NCI-H2029 treated with DMSO at 0.1 percent for 48 hours (cell line): ENCODE measurements at regions not wholly inside any gene's neighbourhood (a gene's known extent, or its start where the extent isn't known, plus 50 kb on each side); places are given as distances from the start of the nearest gene placed in this dataset.
"Not testable (repeated sequence)": the region's sequence is repeated elsewhere in the genome, so short reads cannot be mapped to it uniquely, and the experiment has no call there.

ENCODE experiments used
- DNase-seq: peaks from one replicate; lab custom pipeline; 2025; lab: John Stamatoyannopoulos, UW

- no peak for DNase-seq
Measured at GRCh38 chr3:153552887-153553604, 391.0 kb downstream of the RAP2B start.

GRCh38 chr3:153553605-153553945 is 391.5 kb downstream of the RAP2B start:
- DNase-seq, result no peak

DNA sequence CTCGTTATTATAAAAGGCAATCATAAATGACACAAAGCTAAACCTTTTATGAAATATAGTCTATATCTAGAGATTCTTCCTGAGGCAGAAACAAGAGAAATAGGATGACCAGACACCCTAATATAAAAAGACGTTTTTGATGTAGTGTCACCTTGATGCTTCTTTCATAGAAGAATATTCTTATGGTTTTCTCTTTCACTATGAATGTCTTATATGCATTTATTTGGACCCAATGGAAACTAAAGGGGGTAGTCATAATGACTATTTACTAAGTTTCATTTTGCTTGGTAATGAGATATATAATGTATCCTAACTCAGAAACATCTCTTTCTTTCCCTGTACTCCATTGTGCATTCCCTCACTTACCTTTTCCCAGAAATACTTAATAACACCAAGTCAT is 393.9 kb downstream of the RAP2B start:
- DNase-seq, result no peak

DNA sequence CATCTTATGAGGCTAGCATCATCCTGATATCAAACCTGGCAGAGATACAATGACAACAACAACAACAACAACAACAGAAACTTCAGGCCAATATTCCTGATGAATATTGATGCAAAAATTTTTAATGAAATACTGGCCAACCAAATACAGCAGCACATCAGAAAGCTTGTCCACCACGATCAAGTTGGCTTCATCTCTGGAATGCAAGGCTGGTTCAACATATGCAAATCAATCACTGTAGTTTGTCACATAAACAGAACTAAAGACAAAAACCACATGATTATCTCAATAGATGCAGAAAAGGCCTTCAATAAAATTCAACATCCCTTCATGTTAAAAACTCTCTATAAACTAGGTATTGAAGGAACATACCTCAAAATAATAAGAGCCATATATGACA is 397.3 kb downstream of the RAP2B start:
- not testable (repeated sequence) for DNase-seq

GRCh38 chr3:153567011-153567410 is 405.0 kb downstream of the RAP2B start:
- no peak for DNase-seq

DNA sequence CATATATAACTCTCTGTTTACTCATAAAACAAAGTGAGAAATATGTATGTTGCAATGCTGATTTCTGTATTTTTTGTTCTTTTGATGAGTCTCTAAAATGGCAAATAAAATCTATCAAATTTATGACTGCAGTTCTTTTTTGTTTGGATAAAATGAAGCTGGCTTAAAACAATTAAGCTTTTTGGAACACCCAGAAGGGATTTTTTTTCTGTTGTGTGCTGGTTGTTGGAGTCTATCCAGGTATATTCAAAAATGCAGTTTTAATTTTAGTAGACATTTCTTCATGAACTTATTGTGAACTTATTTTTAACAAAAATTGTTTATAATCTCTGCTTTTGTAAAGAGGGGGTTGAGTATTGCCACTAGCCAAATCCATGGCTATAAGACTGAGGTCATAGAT is 405.5 kb downstream of the RAP2B start:
- no peak for DNase-seq

- DNase-seq, result not testable (repeated sequence)
Measured at GRCh38 chr3:153570481-153570880, 408.5 kb downstream of the RAP2B start.

- no peak for DNase-seq
Measured at GRCh38 chr3:153572165-153572564, 410.1 kb downstream of the RAP2B start.

DNA sequence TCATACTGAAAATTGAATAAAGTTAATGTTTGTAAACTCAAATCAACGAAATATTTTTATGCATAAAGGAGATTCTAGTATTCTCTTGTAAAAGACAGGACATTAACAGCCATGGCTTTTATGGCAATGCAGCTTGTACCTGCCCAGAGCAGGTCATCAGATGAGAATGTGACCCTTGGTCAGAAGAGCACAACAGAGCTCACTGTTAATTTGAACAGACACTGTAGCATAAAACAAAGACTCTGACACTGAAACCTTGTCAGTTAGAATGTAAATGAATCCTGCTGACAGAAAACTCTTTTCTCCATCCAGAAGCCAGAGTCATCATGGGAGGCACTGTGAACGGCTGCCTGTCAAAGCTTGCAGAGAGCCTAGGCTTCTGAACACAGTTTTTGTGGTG is 410.6 kb downstream of the RAP2B start:
- no peak for DNase-seq

DNA sequence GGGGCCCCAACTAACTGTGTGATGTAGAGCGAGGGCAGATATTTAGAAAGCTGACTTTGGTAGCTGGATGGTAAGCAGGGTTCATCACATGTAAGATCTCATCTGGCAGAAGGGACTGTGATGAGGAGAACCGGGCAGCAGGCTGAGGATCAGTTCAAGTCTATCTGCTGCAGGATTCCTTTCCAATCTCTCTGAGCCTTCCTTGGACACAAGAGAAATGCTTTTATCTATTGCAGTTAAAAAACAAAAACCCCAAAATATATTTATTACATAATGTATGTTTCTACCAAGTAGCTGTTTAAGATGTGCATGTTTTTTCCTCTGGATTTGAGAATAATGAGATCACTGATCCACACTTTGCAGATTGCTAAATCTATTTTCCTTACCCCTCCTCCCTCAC is 411.5 kb downstream of the RAP2B start:
- DNase-seq, result no peak

DNA sequence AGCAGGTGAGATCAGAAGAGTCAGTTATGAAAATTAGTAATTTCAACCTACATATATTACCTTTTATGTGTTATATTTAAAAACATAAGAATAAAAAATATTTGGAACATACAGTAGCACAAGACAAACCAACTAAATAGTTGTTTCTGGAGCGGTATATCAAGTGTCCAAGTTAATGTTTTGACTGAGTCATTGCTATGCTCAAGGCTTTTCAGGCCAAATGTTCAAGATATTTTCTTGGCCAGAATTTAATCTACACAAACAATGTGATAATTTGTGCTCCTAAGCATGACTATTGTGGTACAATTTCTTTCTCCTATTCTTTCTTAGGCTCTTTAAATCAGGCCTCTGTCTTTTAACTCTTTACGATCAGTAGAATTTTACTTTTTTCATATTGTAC is 412.4 kb downstream of the RAP2B start:
- no peak for DNase-seq

- no peak for DNase-seq
Measured at GRCh38 chr3:153577059-153577736, 415.2 kb downstream of the RAP2B start.

DNA sequence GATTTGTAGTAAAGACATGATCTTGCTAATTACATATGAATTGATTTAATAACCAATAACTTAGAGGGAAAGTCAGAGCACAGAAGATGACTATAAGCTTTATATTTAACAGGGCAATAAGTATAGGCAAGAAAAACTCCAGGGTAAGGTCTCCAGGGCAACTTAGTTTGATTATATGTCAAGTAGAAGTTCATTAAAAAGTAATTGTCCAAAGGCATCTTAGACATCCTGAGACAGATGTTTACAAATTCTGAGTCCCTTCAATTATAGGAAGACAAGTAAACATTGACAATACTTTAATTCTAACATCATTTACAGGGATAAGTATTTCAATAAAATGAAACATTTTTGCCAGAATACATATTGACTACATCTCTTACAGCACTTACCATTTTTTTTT is 416.0 kb downstream of the RAP2B start:
- no peak for DNase-seq

- no peak for DNase-seq
Measured at GRCh38 chr3:153590051-153590450, 428.0 kb downstream of the RAP2B start.

DNA sequence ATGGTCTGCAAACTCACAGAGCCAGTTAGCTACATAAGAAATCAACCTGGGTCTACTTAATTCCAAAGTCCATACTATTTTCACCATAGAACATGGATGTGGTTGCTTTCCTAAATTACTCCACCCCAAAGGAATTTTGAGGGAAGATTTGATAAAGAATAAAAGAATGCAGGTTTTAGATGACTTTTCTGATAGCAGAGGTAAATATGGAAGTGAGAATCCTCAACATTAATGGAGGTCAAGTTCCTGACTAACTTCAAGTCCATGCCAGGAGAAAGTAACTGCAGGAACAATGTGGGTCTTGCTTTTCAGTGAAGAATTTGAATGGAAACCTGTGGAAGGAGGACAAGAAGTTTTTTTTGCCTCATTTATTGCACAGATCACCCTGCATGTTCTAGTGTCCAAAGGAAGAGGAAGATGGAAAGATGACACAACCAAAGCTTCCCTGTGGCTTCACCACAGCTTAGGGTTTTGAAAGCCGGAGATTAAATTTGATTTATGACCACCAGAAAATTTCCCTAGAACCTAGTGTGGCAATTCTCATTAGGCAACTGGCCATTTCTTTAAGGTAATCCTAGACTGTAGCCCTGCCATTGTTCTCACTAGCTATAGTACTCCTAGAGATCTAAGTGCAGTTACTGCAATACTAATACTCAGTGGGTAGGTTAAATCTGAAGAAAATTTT is 429.7 kb downstream of the RAP2B start:
- no peak for DNase-seq

DNA sequence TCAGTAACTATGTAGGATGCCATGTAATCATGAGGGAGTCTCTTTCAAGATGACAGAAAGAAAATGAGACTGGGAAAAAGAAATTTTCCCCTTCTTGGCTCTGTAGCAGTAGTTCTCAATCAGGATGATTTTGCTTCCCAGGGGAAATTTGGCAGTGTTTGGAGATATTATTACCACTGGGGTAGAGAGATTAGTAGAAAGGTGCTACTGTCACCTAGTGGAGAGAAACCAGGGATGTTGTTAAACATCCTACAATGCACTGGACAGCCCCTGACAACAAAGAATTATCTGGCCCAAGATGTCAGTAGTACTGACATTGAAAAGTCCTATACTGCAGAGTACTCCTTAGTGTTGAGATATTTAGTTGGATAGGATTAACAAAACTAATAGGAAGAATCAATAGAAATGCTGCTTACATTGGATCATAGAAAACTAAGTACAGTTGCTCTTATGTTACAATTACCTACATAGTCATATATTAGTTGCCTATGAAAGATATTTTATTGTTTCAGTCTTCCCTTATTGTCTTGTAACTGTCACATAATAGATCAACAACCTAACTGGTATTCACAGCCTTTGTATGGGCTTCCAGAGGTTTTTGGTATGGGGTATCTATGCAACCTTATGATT is 433.3 kb downstream of the RAP2B start:
- DNase-seq, result no peak

GRCh38 chr3:153596401-153596800 is 434.4 kb downstream of the RAP2B start:
- DNase-seq, result no peak

- DNase-seq, result no peak
Measured at GRCh38 chr3:153599685-153600084, 437.7 kb downstream of the RAP2B start.

DNA sequence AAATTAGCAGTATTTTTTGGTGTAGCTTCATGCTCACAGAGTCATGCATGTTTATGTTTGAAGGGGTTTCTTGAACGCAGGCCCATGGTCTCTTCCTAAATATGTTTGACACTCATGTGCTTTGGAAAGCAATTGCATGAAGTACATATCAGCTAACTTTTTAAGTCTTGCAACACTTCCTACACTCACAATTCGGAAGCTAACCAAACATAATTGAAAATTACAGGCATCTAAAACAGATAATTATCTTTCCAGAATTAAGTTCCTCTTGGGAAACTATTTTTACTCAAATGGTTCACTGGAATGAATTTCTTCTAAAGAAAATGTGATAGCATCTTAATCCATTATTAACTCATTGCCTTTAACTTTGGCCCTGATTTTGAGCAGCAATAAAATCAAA is 438.9 kb downstream of the RAP2B start:
- no peak for DNase-seq

GRCh38 chr3:153601374-153601853 is 439.4 kb downstream of the RAP2B start:
- DNase-seq, result no peak

- no peak for DNase-seq
Measured at GRCh38 chr3:153602801-153603200, 440.8 kb downstream of the RAP2B start.

GRCh38 chr3:153614140-153614539 is 452.1 kb downstream of the RAP2B start:
- no peak for DNase-seq

DNA sequence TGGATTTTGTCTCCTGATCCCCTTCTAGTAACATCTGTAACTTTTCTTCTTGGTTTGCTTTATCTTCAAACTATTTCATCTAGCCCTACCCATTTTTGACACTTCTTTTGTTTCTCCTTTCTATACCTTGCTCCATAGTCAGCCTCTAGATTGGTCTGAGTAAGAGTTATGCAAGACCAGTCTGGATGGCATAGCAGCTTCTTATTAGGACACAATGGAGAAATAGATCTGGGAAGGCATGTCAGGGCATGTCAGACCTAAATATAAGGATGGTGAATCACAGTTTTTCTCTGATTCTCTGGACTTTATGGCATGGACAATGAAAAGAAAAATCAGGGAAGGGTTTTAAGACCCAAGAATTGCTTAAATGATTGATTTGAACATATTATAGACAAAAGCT is 452.5 kb downstream of the RAP2B start:
- no peak for DNase-seq
